Activated B cell treated with CpG ODN at 0.5 μM for 24 hours (primary cell): ENCODE measurements at regions not wholly inside any gene's neighbourhood (a gene's known extent, or its start where the extent isn't known, plus 50 kb on each side); places are given as distances from the start of the nearest gene placed in this dataset.

Experiments used
- ATAC-seq: fragments of 200-7000 bp; cut with Tn5 transposase; one replicate; pipeline ENCODE4 v1.10.0; 2021; ENCODE audit warnings: low read depth, mild to moderate bottlenecking, moderate library complexity
- CTCF ChIA-PET: fragments of 350-600 bp; sonication (Branson Sonifier 250); formaldehyde crosslinking; loops from one replicate; lab custom pipeline; 2021; ENCODE audit warnings: antibody characterized with exemption; lab: Charles Lee
- POLR2A ChIA-PET: fragments of 350-600 bp; sonication (Branson Sonifier 250); formaldehyde crosslinking; loops from one replicate; lab custom pipeline; 2021; ENCODE audit warnings: antibody characterized with exemption; lab: Charles Lee
- DNase-seq: peaks from one replicate; pipeline ENCODE4 v3.0.0; 2022
- H3K27ac Mint-ChIP-seq: one replicate; pipeline ENCODE4 v1.8.0; 2020; ENCODE audit warnings: mixed read lengths
- H3K27me3 Mint-ChIP-seq: one replicate; pipeline ENCODE4 v1.8.0; 2021; ENCODE audit warnings: mixed read lengths
- H3K36me3 Mint-ChIP-seq: one replicate; pipeline ENCODE4 v1.8.0; 2021; ENCODE audit warnings: low read depth, mixed read lengths
- H3K4me1 Mint-ChIP-seq: one replicate; pipeline ENCODE4 v1.8.0; 2021; ENCODE audit warnings: mixed read lengths
- H3K4me3 Mint-ChIP-seq: one replicate; pipeline ENCODE4 v1.8.0; 2020; ENCODE audit warnings: mild to moderate bottlenecking, mixed read lengths
- H3K9me3 Mint-ChIP-seq: one replicate; pipeline ENCODE4 v1.8.0; 2020; ENCODE audit warnings: mixed read lengths
- CTCF ChIP-seq: fragments of 200-600 bp; IDR thresholded peaks from one replicate; pipeline ENCODE4 v1.8.0; 2022; ENCODE audit warnings: antibody characterized with exemption, mild to moderate bottlenecking
- intact Hi-C: fragments of 100-400 bp; cut with micrococcal nuclease; formaldehyde crosslinking; loops from one replicate; pipeline ENCODE4 v1.15.1; 2024

DNA sequence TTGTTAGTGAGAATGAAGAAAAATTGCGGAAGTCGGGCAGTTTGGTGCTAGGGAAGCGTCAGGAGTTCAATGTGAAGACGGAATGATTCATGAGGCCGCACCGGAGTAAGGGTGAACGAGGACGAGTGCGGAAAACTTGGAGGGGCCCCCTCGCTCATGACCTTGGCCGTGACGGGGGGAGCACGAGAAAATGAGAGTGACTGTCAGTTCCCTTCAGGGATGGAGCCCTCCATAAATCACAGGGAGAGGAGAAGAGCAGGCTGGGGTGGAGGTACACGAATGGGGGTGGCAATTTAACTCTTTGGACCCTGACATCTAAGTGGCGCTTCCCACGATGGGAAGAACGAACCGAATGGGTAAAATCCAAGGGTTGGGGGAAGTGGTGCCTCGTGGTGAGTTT, 486.4 kb downstream of the TSHZ3 start:
- no peak for TF ChIP-seq CTCF
- no peak for DNase-seq
- intact Hi-C loops, result no loop called here
- Mint-ChIP-seq H3K4me1 (no peaks in the 10 kb centered on the region), H3K9me3 (peaks cover 2% of the 10 kb centered on the region), H3K27ac (no peak overlapping the region), H3K4me3 (no peak overlapping the region), H3K27me3 (no peaks in the 10 kb centered on the region), H3K36me3 (no peaks in the 10 kb centered on the region)
- no peak for ATAC-seq
- ChIA-PET CTCF (no interaction called here), POLR2A (no interaction called here)

GRCh38 chr19:30861919-30862318, 487.3 kb downstream of the TSHZ3 start:
- Mint-ChIP-seq H3K4me3 (no peak overlapping the region), H3K4me1 (no peaks in the 10 kb centered on the region), H3K9me3 (no peaks in the 10 kb centered on the region), H3K27me3 (no peaks in the 10 kb centered on the region), H3K36me3 (no peaks in the 10 kb centered on the region), H3K27ac (no peak overlapping the region)
- POLR2A ChIA-PET, result no interaction called here
- intact Hi-C loops, result no loop called here
- CTCF ChIA-PET, result no interaction called here
- ATAC-seq, result no peak
- no peak for TF ChIP-seq CTCF
- no peak for DNase-seq

DNA sequence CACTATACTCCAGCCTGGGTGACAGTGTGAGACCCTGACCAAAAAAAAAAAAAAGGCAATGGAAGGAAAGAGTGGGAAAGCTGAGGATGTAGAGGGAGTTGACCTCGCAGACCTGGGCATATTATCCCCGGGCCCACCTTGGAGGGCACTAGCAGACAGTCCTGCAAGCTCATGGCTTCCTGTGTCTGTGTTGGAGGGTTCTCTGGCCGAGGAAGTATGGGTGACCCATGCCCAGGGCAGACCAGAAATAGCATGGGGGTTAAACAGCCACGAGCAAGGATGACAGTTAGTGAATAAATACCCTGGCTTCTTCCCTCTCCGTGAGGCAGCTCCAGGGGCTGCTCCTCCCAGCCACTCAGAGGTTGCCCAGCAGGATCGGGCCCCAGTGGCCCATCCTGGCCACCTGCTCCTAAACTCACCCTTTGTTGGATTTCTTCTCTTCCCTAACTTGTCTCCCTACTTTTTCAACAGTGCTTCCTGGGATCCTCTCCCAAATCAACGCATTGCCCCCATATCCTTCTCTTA, 485.8 kb downstream of the ZNF536 start:
- Mint-ChIP-seq H3K9me3 (no peaks in the 10 kb centered on the region), H3K27ac (no peak overlapping the region)

DNA sequence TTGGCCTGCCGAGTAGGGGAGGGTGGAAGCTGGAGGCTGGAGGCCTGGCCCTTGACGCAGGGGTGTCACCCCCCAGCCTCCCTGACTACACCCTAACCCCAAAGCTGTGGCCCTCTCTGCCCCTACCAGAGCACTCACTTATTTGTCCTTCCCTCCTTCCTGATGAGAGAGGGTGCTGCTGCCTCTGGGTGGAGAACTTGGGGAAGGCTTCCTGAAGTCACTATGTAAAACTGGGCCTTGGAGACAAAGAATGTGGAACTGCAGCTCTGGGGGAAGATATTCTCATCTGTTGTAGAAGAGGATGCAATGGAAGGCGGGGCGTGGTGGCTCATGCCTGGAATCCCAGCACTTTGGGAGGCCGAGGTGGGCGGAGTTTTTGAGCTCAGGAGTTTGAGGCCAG, 485.2 kb downstream of the ZNF536 start:
- Mint-ChIP-seq H3K27me3 (no peaks in the 10 kb centered on the region), H3K4me1 (no peaks in the 10 kb centered on the region), H3K36me3 (no peaks in the 10 kb centered on the region), H3K9me3 (no peaks in the 10 kb centered on the region), H3K4me3 (no peak overlapping the region), H3K27ac (no peak overlapping the region)
- no peak for TF ChIP-seq CTCF
- ChIA-PET CTCF (no interaction called here), POLR2A (no interaction called here)
- intact Hi-C loops, result no loop called here
- ATAC-seq (no peak), DNase-seq (no peak)

More for the DNA sequence above, 485.8 kb downstream of the ZNF536 start:
- intact Hi-C loops, result no loop called here
- no peaks in the 10 kb centered on the region for H3K27me3 Mint-ChIP-seq
- ATAC-seq (no peak), DNase-seq (no peak)
- no peaks in the 10 kb centered on the region for H3K36me3 Mint-ChIP-seq
- CTCF ChIA-PET, result no interaction called here
- POLR2A ChIA-PET, result no interaction called here
- H3K4me1 Mint-ChIP-seq, result no peaks in the 10 kb centered on the region
- no peak for TF ChIP-seq CTCF
- no peak overlapping the region for H3K4me3 Mint-ChIP-seq

GRCh38 chr19:30856786-30857185, 484.6 kb downstream of the ZNF536 start:
- CTCF ChIA-PET, result no interaction called here
- no peak overlapping the region for H3K27ac Mint-ChIP-seq
- H3K4me3 Mint-ChIP-seq, result no peak overlapping the region
- H3K9me3 Mint-ChIP-seq, result no peaks in the 10 kb centered on the region
- intact Hi-C loops, result no loop called here
- H3K27me3 Mint-ChIP-seq, result no peaks in the 10 kb centered on the region
- TF ChIP-seq CTCF, result no peak
- no peaks in the 10 kb centered on the region for H3K4me1 Mint-ChIP-seq
- no peaks in the 10 kb centered on the region for H3K36me3 Mint-ChIP-seq
- POLR2A ChIA-PET, result no interaction called here
- DNase-seq (no peak), ATAC-seq (no peak)
